Inferior parietal cortex (tissue), 1 donor: ENCODE measurements at regions not wholly inside any gene's neighbourhood (a gene's known extent, or its start where the extent isn't known, plus 50 kb on each side); places are given as distances from the start of the nearest gene placed in this dataset.

Experiments
- DNase-seq: peaks from one replicate; pipeline ENCODE4 v3.0.0-alpha.2; 2016; ENCODE audit errors: extremely low spot score

DNA sequence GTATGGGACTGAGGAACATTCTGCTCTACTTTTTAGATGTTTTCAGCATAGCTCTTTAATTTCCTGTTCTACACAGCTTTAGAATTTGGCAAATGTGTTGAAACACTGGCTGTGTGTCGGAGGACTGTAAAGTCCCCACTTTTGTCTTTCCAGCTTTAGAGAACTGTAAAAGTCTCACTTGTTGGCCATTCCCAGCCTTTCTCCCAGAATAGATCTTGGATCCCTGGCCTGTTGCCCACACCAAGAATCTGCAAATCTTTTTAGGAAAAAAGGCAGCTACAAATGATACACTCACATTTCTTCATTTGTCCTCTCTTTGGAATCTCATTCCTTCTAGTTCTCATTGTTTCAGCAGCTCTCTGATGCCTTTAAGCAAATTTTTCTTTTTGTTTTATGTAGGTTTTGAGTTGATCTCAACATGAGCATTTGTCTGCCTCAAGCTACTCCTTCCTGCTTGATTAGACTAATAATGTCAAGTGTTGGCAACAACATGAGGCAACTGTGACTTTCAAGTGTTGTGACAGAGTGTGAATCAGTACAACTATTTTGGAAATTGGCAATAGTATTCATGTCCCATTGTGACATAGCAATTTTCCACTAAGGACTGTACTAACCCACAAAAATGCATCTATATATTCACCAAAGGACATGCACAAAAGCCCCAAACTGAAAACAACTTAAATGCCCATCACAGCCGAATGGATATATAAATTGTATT is 610.8 kb downstream of the EPHA4 start:
- peak; percentile 8 for DNase-seq

DNA sequence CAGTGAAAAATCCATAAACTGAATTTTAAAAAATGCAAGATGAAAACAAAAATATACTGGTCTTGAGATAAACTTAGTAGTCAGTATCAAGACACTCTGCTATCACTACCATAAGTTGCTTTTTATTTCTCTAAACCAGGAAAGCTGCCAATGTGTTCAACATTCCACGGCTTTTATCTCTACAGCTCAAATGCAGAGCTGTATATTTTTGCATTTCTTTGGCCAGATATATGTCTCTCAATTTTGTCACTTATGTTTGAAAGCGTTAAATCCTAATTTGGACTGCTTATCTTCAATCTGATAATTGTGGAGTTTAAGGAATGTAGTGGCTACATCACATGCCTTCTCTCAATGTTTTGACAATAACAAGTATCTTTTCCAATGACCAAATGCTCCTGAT is 609.5 kb downstream of the EPHA4 start:
- peak; percentile 20 for DNase-seq

GRCh38 chr2:220963076-220963475 is 609.0 kb downstream of the EPHA4 start:
- no peak for DNase-seq

GRCh38 chr2:220963930-220964329 is 608.2 kb downstream of the EPHA4 start:
- no peak for DNase-seq

DNA sequence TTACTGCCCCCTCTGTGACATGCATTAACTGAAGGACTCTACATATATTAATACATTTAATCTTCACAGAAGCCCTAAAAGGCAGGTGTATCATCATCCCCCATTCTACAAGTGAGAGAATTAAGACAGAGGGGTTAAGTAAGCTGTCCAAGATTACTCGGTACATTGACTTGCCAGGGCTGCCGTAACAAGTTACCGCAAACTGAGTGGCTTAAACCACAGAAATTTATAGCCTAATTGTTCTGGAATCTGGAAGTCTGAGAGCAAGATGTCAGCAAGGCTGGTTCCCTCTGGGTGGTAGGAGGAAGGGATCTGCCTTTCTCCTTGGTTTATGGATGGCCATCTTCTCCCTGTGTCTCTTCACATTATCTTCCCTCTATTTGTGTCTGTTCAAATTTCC is 605.5 kb downstream of the EPHA4 start:
- no peak for DNase-seq

DNA sequence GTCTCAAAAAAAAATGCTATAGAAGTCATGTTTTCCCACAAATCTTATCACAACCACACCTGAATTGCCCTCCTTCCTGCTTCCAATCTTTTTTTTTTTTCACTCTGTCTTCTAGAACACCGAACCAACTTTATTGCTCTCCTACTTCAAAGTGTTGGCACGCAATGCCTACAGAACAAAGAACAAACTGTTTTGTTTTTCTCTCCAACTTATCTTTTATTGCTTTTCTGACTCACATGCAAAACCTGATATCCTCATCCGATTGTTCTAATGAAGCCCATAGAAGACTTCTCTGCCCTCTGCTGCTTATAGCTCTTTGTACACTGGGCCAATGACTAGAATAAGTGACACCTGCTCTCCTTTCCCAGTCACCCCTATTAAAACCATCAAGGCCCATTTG is 602.8 kb downstream of the EPHA4 start:
- DNase-seq: no peak

- DNase-seq: no peak
Measured at GRCh38 chr2:220980966-220981675, 591.0 kb downstream of the EPHA4 start.

GRCh38 chr2:220981926-220982325 is 590.2 kb downstream of the EPHA4 start:
- DNase-seq: no peak

DNA sequence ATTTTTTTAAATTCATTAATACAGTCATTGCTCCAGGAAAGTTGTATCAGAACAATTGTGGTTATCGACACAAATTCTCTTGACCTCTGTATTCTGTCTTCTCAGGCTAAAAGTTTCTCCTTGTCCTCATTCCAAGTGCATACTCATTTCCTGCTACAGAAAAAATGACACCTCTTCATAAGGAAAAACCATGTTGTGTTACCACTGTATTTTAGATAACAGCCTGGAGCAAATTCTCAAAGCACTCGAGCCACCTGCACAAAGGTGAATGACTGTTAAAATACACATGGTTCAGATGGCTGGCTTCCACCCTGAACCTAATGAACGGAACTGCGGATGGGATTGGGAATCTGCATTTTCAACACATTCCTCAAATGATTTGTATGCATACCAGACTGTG is 586.5 kb downstream of the EPHA4 start:
- DNase-seq: no peak

GRCh38 chr2:220987839-220988238 is 584.3 kb downstream of the EPHA4 start:
- DNase-seq: no peak

DNA sequence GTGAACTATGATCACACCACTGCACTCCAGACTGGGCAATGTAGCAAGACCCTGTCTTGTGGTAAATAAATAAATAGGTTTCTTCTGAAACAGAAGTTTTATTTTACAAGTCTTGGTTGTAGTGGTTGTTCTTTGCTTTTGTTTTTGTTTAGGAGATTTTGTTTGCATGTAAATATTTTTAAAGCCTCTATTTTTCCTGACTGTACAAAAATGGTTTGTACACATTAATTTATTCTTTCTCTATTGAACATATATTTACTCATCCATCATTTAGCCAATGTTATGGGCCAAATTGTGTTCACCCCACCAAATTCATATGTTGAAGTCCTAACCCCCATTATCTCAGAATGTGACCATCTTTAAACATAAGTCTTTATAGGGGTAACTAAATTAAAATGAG is 580.1 kb downstream of the EPHA4 start:
- DNase-seq: no peak

DNA sequence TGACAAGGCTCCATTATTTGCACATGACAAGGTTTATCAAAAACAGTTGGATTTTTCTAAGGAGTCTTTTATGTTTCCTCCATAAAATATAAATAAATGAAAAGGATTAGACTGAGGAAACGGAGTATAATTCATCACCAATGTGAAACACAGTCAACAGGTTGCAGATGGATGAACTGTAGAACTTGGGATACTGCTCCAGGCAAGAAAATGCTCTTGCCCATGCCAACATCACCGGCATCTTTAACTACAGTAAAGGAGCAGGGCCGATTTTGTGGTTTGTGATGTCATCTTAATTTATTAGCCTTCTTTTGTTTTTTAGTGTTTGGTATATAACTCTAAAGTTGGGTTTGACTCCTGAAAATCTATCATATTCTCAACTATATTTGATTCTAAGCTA is 577.3 kb downstream of the EPHA4 start:
- no peak for DNase-seq

- no peak for DNase-seq
Measured at GRCh38 chr2:220995581-220995980, 576.5 kb downstream of the EPHA4 start.

DNA sequence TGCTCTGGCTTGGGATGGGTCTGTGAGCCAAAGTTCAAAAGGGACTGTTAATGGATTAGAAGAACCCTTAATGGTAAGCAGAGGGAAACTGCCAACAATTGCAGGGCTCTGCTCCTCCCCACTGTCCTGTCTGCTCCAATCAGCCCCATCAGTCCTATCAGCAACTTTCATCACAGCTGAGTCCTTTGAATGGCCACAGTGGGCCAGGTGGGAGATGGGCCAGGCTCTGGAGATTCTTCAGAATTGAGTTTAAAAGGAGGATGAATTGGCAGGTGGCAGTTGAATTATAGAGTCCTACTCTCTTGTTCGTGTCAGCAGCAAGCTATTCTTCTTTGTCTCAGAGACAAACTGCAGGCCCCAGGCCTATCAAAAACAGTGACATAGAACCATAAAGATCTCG is 573.9 kb downstream of the EPHA4 start:
- DNase-seq: no peak

DNA sequence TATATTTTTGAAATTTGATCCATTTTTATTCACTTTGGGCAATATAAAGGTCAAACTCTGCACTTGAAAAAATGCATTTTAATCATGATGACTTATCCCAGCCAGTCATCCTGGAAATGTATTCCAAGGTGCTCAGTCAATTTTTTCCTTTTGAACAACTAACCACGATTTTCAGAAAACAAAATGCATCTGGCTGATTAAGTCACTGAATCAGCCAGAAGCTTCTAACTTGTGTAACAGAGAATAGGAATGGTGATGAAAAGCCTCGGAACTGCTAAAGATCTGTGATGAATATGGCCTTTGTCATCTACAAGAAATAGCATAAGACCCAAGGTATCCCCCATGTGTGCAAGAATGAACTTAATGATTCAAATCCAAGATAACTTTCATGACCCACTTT is 572.7 kb downstream of the EPHA4 start:
- no peak for DNase-seq

GRCh38 chr2:221001381-221001801 is 570.7 kb downstream of the EPHA4 start:
- DNase-seq: no peak

- no peak for DNase-seq
Measured at GRCh38 chr2:221002101-221002685, 569.9 kb downstream of the EPHA4 start.

- no peak for DNase-seq
Measured at GRCh38 chr2:221005338-221005737, 566.8 kb downstream of the EPHA4 start.

DNA sequence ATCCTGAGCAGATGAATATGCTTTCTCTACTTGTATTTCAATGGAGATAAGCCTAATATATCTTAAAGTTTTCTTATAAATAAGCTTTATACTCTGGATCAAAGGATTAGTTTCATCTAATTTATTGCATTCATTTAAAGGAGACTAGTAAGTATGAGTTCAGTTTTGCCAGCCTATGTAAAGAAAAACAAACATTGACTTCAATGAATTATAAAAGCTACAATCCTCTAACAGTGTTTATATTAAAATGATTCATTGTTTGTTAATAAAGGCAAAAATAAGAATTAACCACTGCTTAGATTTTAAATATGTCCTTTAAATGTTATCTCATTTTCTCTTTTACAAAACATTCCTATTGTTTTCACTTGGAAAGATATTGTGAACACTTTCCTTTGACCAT is 566.0 kb downstream of the EPHA4 start:
- DNase-seq: no peak

DNA sequence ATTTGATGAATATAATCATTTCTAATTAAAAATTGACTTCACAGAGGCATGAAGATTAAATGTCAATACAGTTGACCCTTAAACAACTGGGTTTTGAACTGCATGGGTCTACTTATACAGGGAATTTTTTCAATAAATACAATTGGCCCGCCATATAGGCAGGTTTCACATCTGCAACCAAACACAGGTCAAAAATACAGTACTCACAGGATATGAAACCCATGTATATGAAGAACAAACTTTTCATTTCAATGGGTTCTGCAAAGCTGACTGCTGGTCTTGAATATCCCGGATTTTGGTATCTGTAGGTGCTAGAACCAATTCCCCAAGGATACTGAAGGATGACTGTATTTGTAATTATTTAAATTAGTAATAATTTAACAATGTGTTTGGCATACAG is 555.6 kb downstream of the EPHA4 start:
- no peak for DNase-seq

DNA sequence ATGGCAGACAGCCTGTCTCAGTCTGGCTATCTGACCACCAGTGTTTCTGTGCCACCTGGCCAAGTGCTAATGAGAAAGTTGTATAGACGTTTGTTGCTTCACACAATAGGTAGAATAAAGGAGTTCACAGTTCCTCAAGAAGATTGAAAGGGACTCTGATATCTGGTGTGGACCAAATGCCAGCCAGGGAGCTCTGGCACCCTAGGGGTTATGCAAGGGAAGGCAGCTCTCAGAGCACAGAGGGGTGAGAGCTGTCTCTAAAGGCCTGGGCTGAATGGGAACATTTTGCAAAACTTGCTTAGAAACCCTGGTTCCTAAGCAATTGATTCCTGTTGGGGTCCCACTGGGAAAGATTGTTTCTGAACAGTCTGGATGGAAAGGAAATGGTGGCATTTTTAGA is 553.8 kb downstream of the EPHA4 start:
- no peak for DNase-seq

- DNase-seq: no peak
Measured at GRCh38 chr2:221019668-221020067, 552.4 kb downstream of the EPHA4 start.

DNA sequence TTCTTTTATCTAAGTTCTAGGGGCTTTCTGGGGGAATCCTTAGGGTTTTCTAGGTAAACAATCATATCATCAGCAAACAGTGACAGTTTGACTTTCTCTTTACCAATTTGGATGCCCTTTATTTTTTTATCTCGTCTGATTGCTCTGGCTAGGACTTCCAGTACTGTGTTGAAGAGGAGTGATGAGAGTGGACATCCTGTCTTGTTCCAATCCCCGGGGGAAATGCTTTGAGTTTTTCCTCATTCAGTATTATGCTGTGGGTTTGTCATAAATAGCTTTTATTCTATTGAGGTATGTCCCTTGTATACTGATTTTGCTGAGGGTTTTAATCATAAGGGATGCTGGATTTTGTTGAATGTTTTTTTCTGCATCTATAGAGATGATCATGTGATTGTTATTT is 549.5 kb downstream of the EPHA4 start:
- DNase-seq: no peak
